Brain microvascular endothelial cell (primary cell): ENCODE measurements at regions not wholly inside any gene's neighbourhood (a gene's known extent, or its start where the extent isn't known, plus 50 kb on each side); places are given as distances from the start of the nearest gene placed in this dataset.
A peak's percentile ranks its signal among the peaks of the same experiment; 100 is the strongest.
"Not testable (repeated sequence)": the region's sequence is repeated elsewhere in the genome, so short reads cannot be mapped to it uniquely, and the experiment has no call there.

Experiments used
- DNase-seq: peaks from one replicate; pipeline ENCODE4 v3.0.0-alpha.2; 2020
- H3K27ac ChIP-seq: fragments of 250-450 bp; sonication (Bioruptor Pico); 2 replicates; pipeline ENCODE4 v1.5.1; 2020; ENCODE audit warnings: mild to moderate bottlenecking, moderate library complexity
- H3K27me3 ChIP-seq: fragments of 250-450 bp; sonication (Bioruptor Pico); replicated peaks from 2 replicates; pipeline ENCODE4 v1.5.1; 2020; ENCODE audit warnings: mild to moderate bottlenecking
- H3K36me3 ChIP-seq: fragments of 250-450 bp; sonication (Bioruptor Pico); replicated peaks from 2 replicates; pipeline ENCODE4 v1.5.1; 2020; ENCODE audit warnings: mild to moderate bottlenecking
- H3K4me3 ChIP-seq: 2 replicates; pipeline ENCODE4 v1.5.1; 2011; ENCODE audit warnings: low read depth, mild to moderate bottlenecking, control low read depth, low read length, moderate library complexity
- in situ Hi-C: cut with HindIII; loops from 2 replicates; pipeline ENCODE4 v1.10.0; 2017; ENCODE audit warnings: low sequenced_read_pairs, low pct_ligation_motif_present
- TF ChIP-seq, protein P1 (sequence below): IDR thresholded peaks from 2 replicates; pipeline ENCODE4 v1.5.1; 2011; ENCODE audit warnings: low read depth, mild to moderate bottlenecking, moderate library complexity, low read length, control low read depth, inconsistent platforms; ENCODE audit errors: missing control alignments

DNA sequence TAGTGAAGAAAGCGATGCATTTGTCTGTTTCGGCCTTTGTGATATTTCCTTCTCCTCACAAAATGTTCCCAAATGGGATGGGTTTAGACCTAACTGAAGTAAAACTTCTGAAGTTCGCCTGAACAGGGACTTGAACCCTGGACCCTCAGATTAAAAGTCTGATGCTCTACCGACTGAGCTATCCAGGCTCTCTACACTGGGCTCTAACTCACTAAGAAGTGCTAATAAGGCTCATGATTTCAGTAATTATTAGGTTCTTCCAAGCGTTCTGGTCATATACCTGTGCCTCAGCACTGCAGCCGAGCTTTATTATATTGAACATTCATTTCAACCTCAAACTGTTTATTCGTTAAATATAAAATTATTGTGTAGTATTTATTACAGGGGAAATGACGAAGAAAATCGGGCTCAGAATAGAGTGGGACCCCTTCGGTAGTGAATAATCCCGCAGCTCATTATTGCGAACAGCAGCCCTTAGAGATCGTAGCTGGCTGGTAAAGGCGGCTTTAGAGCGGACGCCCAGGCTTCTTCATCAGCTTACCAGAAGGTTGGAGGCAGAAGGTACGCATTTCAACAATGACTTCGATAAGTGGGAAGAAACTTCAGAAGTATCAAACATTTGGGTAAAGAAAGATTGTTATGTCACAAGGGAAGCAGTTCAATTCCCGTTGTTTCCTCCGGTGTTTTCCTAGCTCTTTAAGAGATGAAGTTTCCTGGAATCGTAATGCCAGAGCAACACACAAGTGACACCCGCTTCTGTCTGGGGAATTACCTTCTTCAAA lies 119.0 kb upstream of the ZNF184 start:
- TF ChIP-seq, protein P1, sequence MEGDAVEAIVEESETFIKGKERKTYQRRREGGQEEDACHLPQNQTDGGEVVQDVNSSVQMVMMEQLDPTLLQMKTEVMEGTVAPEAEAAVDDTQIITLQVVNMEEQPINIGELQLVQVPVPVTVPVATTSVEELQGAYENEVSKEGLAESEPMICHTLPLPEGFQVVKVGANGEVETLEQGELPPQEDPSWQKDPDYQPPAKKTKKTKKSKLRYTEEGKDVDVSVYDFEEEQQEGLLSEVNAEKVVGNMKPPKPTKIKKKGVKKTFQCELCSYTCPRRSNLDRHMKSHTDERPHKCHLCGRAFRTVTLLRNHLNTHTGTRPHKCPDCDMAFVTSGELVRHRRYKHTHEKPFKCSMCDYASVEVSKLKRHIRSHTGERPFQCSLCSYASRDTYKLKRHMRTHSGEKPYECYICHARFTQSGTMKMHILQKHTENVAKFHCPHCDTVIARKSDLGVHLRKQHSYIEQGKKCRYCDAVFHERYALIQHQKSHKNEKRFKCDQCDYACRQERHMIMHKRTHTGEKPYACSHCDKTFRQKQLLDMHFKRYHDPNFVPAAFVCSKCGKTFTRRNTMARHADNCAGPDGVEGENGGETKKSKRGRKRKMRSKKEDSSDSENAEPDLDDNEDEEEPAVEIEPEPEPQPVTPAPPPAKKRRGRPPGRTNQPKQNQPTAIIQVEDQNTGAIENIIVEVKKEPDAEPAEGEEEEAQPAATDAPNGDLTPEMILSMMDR, result no peak
- Histone ChIP-seq H3K4me3 (peak overlapping the region; percentile 54), H3K27me3 (no peaks in the 10 kb centered on the region), H3K27ac (no peak overlapping the region), H3K36me3 (no peaks in the 10 kb centered on the region)
- in situ Hi-C loops, result no loop called here
- DNase-seq, result peak; percentile 71

DNA sequence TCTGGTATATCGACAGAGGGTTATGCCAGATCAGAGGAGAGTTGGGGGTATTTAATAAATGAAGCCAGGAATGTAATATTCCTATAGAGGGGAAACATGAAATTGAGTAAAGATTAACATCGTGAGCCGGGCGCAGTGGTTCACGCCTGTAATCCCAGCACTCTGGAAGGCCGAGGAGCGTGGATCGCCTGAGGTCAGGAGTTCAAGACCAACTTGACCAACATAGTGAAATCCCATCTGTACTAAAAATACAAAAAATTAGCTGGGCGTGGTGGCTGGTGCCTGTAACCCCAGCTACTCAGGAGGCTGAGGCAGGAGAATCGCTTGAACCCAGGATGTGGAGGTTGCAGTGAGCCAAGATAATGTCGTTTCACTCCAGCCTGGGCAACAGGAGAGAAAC lies 112.4 kb upstream of the ZNF184 start:
- DNase-seq, H3K36me3 ChIP-seq, H3K4me3 ChIP-seq, in situ Hi-C loops, H3K27me3 ChIP-seq, H3K27ac ChIP-seq: not testable (repeated sequence)

DNA sequence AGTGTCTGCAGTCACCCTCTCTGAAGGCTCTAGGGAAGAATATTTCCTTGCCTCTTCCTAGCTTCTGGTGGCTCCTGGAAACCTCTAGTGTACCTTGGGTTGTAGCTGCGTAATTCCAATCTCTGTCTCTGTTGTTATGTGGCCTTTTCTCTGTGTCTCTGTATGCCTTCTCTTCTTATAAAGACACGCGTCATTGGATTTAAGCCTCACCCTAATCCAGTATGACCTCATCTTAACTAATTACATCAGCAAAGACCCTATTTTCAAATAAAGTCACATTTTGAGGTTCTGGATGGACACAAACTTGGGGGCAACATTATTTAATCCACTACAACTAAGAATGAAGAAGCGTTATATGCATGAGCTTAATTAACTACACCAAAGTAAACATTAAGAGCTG lies 111.4 kb upstream of the ZNF184 start:
- H3K27me3 ChIP-seq, result peaks cover 2% of the 10 kb centered on the region
- no peak overlapping the region for H3K4me3 ChIP-seq
- DNase-seq, result no peak
- H3K36me3 ChIP-seq, result no peaks in the 10 kb centered on the region
- in situ Hi-C loops, result no loop called here
- H3K27ac ChIP-seq, result no peak overlapping the region
- TF ChIP-seq, protein P1, result no peak

DNA sequence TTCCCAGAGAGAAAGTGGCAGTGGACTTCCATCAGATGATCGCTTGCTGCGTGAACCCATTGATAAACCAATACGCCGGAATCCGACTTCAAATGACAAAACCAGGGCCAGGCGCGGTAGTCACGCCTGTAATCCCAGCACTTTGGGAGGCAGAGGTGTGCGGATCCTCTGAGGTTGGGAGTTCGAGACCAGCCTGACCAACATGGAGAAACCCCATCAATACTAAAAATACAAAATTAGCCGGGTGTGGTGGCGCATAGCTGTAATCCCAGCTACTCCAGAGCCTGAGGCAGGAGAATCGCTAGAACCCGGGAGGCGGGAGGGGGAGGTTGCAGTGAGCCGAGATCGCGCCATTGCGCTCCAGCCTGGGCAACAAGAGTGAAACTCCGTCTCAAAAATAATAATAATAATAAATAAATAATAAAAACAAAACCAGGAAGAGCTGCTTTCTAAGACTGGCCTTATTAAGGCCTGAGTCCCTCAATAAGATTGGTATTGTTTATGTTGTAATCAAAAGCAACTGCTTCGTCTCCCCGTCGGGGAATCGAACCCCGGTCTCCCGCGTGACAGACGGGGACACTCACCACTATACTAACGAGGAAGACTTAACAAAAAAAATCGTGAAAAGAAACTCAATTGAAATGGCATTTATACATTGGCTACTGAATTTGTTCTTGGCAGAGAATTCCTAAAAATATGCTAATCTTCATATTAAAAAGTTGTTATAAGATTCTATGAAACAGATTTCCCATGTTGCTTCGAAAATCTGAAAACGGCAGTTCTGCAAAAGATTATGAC lies 110.2 kb upstream of the ZNF184 start:
- TF ChIP-seq, protein P1, result no peak
- DNase-seq, result peak; percentile 77
- H3K27me3 ChIP-seq, result peaks cover 2% of the 10 kb centered on the region
- H3K27ac ChIP-seq, result no peak overlapping the region
- H3K4me3 ChIP-seq, result peak overlapping the region; percentile 34
- H3K36me3 ChIP-seq, result no peaks in the 10 kb centered on the region
- in situ Hi-C loops, result no loop called here

DNA sequence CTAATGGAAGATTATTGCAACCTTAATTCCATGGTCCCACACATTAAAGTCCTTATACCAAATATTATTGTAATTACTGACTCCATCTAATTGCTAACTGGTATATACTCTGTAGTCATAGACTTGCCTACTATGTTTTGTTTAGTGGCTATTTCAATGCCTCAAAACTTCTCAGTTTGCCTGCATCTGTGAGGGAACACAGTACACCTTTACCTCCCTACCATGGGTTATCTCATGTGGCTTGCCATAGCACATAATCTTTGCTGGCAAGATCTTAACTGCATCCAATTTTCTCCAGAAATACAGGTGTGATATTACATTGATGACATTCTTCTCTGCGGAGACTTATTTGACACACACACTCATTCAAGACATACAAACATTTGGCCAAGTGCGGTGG lies 107.1 kb upstream of the ZNF184 start:
- TF ChIP-seq, protein P1, result no peak
- Histone ChIP-seq H3K4me3 (no peak overlapping the region), H3K27me3 (no peaks in the 10 kb centered on the region), H3K27ac (no peak overlapping the region), H3K36me3 (no peaks in the 10 kb centered on the region)
- in situ Hi-C loops, result no loop called here
- no peak for DNase-seq

DNA sequence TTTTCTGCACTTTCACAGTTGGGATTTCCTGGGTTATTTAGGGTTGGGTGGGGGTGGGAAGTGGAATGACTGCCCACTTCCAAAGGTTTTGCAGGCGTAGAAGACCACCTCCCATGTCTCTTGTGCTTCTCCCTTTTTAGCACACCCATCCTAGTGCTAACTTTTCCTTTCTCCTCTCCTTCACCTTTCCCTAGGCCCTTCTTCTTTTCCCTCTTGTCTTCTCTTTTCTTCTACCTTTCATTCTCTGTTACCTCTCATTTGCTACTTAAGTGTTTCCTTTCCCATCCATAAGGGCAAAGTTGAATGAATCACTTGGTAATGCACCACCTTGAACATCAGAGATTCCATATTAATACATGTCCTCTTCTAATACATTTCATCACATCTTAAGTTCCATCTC lies 105.0 kb upstream of the ZNF184 start:
- in situ Hi-C loops, result no loop called here
- H3K27ac ChIP-seq, result no peak overlapping the region
- no peak for DNase-seq
- no peaks in the 10 kb centered on the region for H3K27me3 ChIP-seq
- H3K36me3 ChIP-seq, result no peaks in the 10 kb centered on the region
- TF ChIP-seq, protein P1, result no peak
- H3K4me3 ChIP-seq, result no peak overlapping the region
